ENCODE measurements at regions not wholly inside any gene's neighbourhood (a gene's known extent, or its start where the extent isn't known, plus 50 kb on each side); places are given as distances from the start of the nearest gene placed in this dataset.

- Histone ChIP-seq H3K4me3 (ENCODE audit: low read depth, low read length) (no peak overlapping the region), H3K27ac (no peak overlapping the region), H3K27me3 (replicated peaks) (no peaks in the 10 kb centered on the region), H3K36me3 (replicated peaks) (no peaks in the 10 kb centered on the region)
- in situ Hi-C loops (cut with HindIII; ENCODE audit: low pct_ligation_motif_present, low sequenced_read_pairs) = no loop called here
- no peak for DNase-seq
- TF ChIP-seq CTCF (IDR thresholded peaks at IDR 0.05; ENCODE audit: low read depth, low read length, missing control alignments) = no peak
These were observed 73.1 kb upstream of the RIPOR2 start for GRCh38 chr6:25008707-25009392.

DNA sequence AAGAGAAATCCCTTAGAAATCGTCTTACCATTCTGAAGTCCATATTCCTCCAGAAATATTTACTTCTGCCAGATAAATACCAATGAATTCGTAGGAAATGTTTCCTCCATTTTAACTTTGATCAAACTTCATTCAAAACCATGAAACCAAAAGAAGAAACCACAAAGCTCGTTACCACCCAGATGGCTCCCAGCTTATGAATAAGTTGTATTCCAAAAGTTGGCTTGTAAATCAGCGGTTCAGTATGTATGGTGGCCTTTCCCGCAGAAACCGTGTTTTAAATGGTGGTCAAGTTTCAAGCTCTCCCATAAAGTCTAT lies 73.6 kb upstream of the RIPOR2 start:
- TF ChIP-seq CTCF (IDR thresholded peaks at IDR 0.05; ENCODE audit: low read depth, low read length, missing control alignments) = no peak
- H3K27me3 ChIP-seq (replicated peaks) = no peaks in the 10 kb centered on the region
- in situ Hi-C loops (cut with HindIII; ENCODE audit: low pct_ligation_motif_present, low sequenced_read_pairs) = no loop called here
- H3K4me3 ChIP-seq (ENCODE audit: low read depth, low read length) = no peak overlapping the region
- DNase-seq = no peak
- H3K27ac ChIP-seq = no peak overlapping the region
- no peaks in the 10 kb centered on the region for H3K36me3 ChIP-seq (replicated peaks)

DNA sequence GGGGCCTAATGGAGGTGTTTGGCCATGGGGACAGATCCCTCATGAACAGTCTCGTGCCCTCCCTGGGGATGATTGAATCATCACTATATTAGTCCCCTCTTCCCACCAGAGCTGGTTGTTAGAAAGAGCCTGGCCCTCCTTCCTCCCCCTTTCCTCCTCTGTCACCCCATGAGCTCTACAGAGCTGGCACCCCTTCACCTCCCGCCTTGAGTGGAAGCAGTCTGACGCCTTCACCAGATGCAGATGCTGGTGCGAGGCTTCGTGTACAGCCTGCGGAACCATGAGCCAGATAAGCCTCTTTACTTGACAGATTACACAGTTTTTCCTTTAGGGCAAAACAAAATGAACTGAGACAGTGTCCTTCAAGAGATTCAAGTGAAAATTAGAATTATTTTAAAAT lies 74.4 kb upstream of the RIPOR2 start:
- TF ChIP-seq CTCF (IDR thresholded peaks at IDR 0.05; ENCODE audit: low read depth, low read length, missing control alignments) = no peak
- H3K36me3 ChIP-seq (replicated peaks) = no peaks in the 10 kb centered on the region
- H3K27ac ChIP-seq = peak overlapping the region; percentile 83
- no peak overlapping the region for H3K4me3 ChIP-seq (ENCODE audit: low read depth, low read length)
- in situ Hi-C loops (cut with HindIII; ENCODE audit: low pct_ligation_motif_present, low sequenced_read_pairs) = no loop called here
- DNase-seq = peak; percentile 21
- no peaks in the 10 kb centered on the region for H3K27me3 ChIP-seq (replicated peaks)

GRCh38 chr6:25010902-25011625 lies 75.3 kb upstream of the RIPOR2 start:
- Histone ChIP-seq H3K36me3 (replicated peaks) (no peaks in the 10 kb centered on the region), H3K27me3 (replicated peaks) (no peaks in the 10 kb centered on the region), H3K4me3 (ENCODE audit: low read depth, low read length) (no peak overlapping the region), H3K27ac (peak overlapping the region; percentile 83)
- peak; percentile 63 for DNase-seq
- no peak for TF ChIP-seq CTCF (IDR thresholded peaks at IDR 0.05; ENCODE audit: low read depth, low read length, missing control alignments)
- in situ Hi-C loops (cut with HindIII; ENCODE audit: low pct_ligation_motif_present, low sequenced_read_pairs) = no loop called here

DNA sequence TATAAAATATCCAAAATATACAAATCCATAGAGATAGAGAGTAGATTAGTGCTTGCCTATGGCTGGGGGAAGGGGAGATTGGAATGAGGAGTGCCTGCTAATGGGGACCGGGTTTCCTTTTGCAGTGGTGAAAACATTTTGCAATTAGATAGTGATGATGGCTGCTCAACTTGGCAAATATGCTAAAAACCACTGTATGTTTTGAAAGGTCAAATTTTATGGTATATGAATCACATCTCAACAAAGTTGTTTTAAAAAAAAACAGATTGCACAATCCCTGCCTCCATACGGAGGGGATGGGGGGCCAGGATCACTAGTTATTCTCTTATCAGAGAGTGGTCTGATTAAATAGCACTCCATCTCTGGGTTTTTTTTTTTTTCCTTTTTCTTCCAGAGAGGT lies 76.9 kb upstream of the RIPOR2 start:
- Histone ChIP-seq H3K27ac (no peak overlapping the region), H3K27me3 (replicated peaks) (no peaks in the 10 kb centered on the region), H3K4me3 (ENCODE audit: low read depth, low read length) (no peak overlapping the region), H3K36me3 (replicated peaks) (no peaks in the 10 kb centered on the region)
- in situ Hi-C loops (cut with HindIII; ENCODE audit: low pct_ligation_motif_present, low sequenced_read_pairs) = no loop called here
- peak; percentile 58 for DNase-seq
- TF ChIP-seq CTCF (IDR thresholded peaks at IDR 0.05; ENCODE audit: low read depth, low read length, missing control alignments) = no peak
